Tibial nerve (tissue), 4 donors: ENCODE measurements at regions not wholly inside any gene's neighbourhood (a gene's known extent, or its start where the extent isn't known, plus 50 kb on each side); places are given as distances from the start of the nearest gene placed in this dataset.
"Not testable (repeated sequence)": the region's sequence is repeated elsewhere in the genome, so short reads cannot be mapped to it uniquely, and the experiment has no call there.

Experiments used
- DNase-seq, 2 donors: peaks; one replicate each; pipeline ENCODE4 v3.0.0-alpha.2; 2019; ENCODE audit warnings: low spot score in 2 of 2
- H3K27ac ChIP-seq, 4 donors: fragments of 200-600 bp; sonication (generic) in 3 of 4; one replicate each; pipeline ENCODE4 v1.5.1; 2017 to 2019; ENCODE audit warnings: mild to moderate bottlenecking in 1 of 4
- H3K27me3 ChIP-seq, 2 donors: fragments of 200-600 bp; sonication (generic) in 1 of 2; one replicate each; pipeline versions ENCODE4 v1.5.1 to v1.6.0; 2017 to 2019
- H3K36me3 ChIP-seq, 3 donors: fragments of 200-600 bp; sonication (generic); one replicate each; pipeline ENCODE4 v1.5.1; 2018 to 2019
- H3K4me1 ChIP-seq, 4 donors: fragments of 200-600 bp; sonication (generic) in 3 of 4; one replicate each; pipeline ENCODE4 v1.5.1; 2017 to 2019
- H3K4me3 ChIP-seq, 4 donors: fragments of 200-600 bp; sonication (generic) in 3 of 4; one replicate each; pipeline ENCODE4 v1.5.1; 2017 to 2019; ENCODE audit warnings: mild to moderate bottlenecking in 1 of 4, moderate library complexity in 1 of 4
- H3K9me3 ChIP-seq, 4 donors: fragments of 200-600 bp; sonication (generic) in 3 of 4; one replicate each; pipeline ENCODE4 v1.5.1; 2017 to 2019
- EP300 ChIP-seq, 2 donors: sonication (generic); formaldehyde crosslinking; IDR thresholded peaks; one replicate each; pipeline ENCODE4 v1.6.1; 2017; ENCODE audit warnings: antibody characterized with exemption in 2 of 2, mild to moderate bottlenecking in 1 of 2
- POLR2A ChIP-seq, 2 donors: fragments of 450-650 bp; IDR thresholded peaks; one replicate each; pipeline ENCODE4 v1.6.1; 2017; ENCODE audit warnings: antibody characterized with exemption in 2 of 2, mild to moderate bottlenecking in 2 of 2, moderate library complexity in 2 of 2
- WGBS, 2 donors: methylation state at CpG; one replicate each; pipeline ENCODE4 v1.1.5; 2018; 5-methylcytosine and 5-hydroxymethylcytosine counted together
- TF ChIP-seq, protein P1 (sequence below), 5 experiments: fragments of 200-600 bp in 3 of 5; fragments of 450-650 bp in 2 of 5; sonication (generic) in 3 of 5; IDR thresholded peaks; one replicate each; pipeline ENCODE4 v1.5.1; 2016 to 2019; ENCODE audit warnings: antibody characterized with exemption in 5 of 5, mild to moderate bottlenecking in 3 of 5, moderate library complexity in 2 of 5

- not testable (repeated sequence) for H3K4me3 ChIP-seq, H3K36me3 ChIP-seq, H3K4me1 ChIP-seq, H3K27me3 ChIP-seq, DNase-seq, H3K27ac ChIP-seq
- H3K9me3 ChIP-seq: peaks cover 0 to 20% (median 0%) of the 10 kb centered on the region in 4 donors
- 76 to 90% methylated on average over 10 to 11 of the region's 11 CpGs for WGBS, 2 donors
Observed at GRCh38 chr11:100409267-100409666, 277.8 kb upstream of the ARHGAP42 start.

DNA sequence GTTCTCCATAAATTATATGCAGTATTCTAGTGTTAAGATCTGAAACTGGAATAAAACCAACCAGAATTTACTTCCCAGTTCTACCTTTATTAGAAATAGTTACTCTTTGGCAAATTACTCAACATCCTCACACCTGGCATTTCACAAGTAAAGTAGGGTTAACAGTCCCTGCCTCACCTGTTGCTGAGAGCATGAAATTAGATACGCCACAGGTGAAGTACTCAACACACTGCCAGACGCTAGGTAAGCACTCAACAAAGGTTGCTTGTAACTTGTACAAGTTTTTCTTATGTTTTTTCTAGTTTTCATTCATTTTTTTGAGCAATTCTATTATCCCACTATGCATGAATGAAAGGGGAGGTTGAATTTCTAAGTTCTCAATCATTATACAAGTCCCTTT is 267.6 kb upstream of the ARHGAP42 start:
- Histone ChIP-seq H3K4me1 (no peaks in the 10 kb centered on the region), H3K9me3 (peaks cover 0 to 23% (median 6%) of the 10 kb centered on the region in 4 donors), H3K27me3 (no peaks in the 10 kb centered on the region), H3K36me3 (no peaks in the 10 kb centered on the region), H3K4me3 (no peak overlapping the region), H3K27ac (no peak overlapping the region)
- DNase-seq: no peak
- 86 to 87% methylated on average over 2 of the region's 2 CpGs for WGBS, 2 donors
- TF ChIP-seq, protein P1, sequence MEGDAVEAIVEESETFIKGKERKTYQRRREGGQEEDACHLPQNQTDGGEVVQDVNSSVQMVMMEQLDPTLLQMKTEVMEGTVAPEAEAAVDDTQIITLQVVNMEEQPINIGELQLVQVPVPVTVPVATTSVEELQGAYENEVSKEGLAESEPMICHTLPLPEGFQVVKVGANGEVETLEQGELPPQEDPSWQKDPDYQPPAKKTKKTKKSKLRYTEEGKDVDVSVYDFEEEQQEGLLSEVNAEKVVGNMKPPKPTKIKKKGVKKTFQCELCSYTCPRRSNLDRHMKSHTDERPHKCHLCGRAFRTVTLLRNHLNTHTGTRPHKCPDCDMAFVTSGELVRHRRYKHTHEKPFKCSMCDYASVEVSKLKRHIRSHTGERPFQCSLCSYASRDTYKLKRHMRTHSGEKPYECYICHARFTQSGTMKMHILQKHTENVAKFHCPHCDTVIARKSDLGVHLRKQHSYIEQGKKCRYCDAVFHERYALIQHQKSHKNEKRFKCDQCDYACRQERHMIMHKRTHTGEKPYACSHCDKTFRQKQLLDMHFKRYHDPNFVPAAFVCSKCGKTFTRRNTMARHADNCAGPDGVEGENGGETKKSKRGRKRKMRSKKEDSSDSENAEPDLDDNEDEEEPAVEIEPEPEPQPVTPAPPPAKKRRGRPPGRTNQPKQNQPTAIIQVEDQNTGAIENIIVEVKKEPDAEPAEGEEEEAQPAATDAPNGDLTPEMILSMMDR (IDR thresholded peaks at IDR 0.05): no peak
- TF ChIP-seq EP300 (IDR thresholded peaks at IDR 0.05) (no peak), POLR2A (IDR thresholded peaks at IDR 0.05) (no peak)

GRCh38 chr11:100434821-100435641 is 252.1 kb upstream of the ARHGAP42 start:
- no peak for DNase-seq
- TF ChIP-seq EP300 (IDR thresholded peaks at IDR 0.05) (no peak), POLR2A (IDR thresholded peaks at IDR 0.05) (no peak)
- TF ChIP-seq, protein P1 (IDR thresholded peaks at IDR 0.05): no peak
- peaks cover 0 to 6% (median 0%) of the 10 kb centered on the region in 4 donors for H3K4me1 ChIP-seq
- no peak overlapping the region for H3K4me3 ChIP-seq
- WGBS, 2 donors: 64 to 67% methylated on average over 10 of the region's 10 CpGs
- H3K27ac ChIP-seq: no peak overlapping the region
- H3K36me3 ChIP-seq: no peaks in the 10 kb centered on the region
- H3K9me3 ChIP-seq: no peaks in the 10 kb centered on the region
- no peaks in the 10 kb centered on the region for H3K27me3 ChIP-seq

DNA sequence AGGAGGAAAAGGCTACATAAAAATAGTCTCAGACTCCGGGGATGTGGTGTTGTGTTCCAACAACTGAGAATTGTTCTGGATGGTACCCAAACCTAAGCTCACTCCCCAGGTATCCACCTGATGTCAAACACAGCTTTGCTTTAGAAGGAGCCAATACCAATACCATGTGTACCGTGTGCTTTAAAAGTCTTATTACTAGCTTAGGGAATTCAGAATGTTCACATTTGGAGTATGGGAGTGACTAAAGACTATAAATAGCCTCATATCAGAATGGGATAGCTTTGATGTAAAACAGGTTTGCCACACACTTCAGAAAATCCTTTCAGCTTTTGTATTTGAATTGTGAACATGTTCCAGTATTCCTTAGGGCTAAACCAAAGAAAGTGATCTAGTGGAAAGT is 248.7 kb upstream of the ARHGAP42 start:
- Histone ChIP-seq H3K27ac (no peak overlapping the region), H3K4me1 (peaks cover 0 to 6% (median 0%) of the 10 kb centered on the region in 4 donors), H3K27me3 (no peaks in the 10 kb centered on the region), H3K9me3 (peaks cover 0 to 5% (median 0%) of the 10 kb centered on the region in 4 donors), H3K4me3 (no peak overlapping the region), H3K36me3 (no peaks in the 10 kb centered on the region)
- TF ChIP-seq EP300 (IDR thresholded peaks at IDR 0.05): no peak
- TF ChIP-seq POLR2A (IDR thresholded peaks at IDR 0.05): no peak
- TF ChIP-seq, protein P1 (IDR thresholded peaks at IDR 0.05): no peak
- no peak for DNase-seq
- WGBS, 2 donors: 48 to 64% methylated on average over 2 of the region's 2 CpGs

DNA sequence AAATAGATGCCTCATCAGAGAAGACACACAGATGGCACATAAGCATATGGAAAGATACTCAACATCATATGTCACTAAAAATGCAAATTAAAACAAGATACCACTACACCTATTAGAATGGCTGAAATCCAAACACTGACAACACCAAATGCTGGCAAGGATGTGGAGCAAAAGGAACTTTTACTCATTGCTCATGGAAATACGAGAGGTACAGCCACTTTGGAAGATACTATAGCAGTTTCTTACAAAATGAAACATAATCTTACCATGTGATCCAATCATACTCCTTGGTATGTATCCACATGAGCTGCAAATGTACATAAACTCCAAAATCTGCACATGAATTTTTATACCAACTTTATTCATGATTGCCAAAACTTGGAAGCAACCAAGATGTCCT is 246.0 kb upstream of the ARHGAP42 start:
- Histone ChIP-seq H3K4me1 (peaks cover 0 to 14% (median 0%) of the 10 kb centered on the region in 4 donors), H3K27me3 (no peaks in the 10 kb centered on the region), H3K36me3 (no peaks in the 10 kb centered on the region), H3K9me3 (peaks cover 0 to 5% (median 0%) of the 10 kb centered on the region in 4 donors), H3K4me3 (no peak overlapping the region), H3K27ac (no peak overlapping the region)
- TF ChIP-seq POLR2A (IDR thresholded peaks at IDR 0.05) (no peak), EP300 (IDR thresholded peaks at IDR 0.05) (no peak)
- TF ChIP-seq, protein P1 (IDR thresholded peaks at IDR 0.05): no peak
- DNase-seq: no peak
- 61 to 77% methylated on average over 1 of the region's 1 CpG for WGBS, 2 donors
